Breast epithelium (tissue), 3 donors: ENCODE measurements at regions not wholly inside any gene's neighbourhood (a gene's known extent, or its start where the extent isn't known, plus 50 kb on each side); places are given as distances from the start of the nearest gene placed in this dataset.

Experiments
- POLR2A ChIP-seq: fragments of 450-650 bp; IDR thresholded peaks from one replicate; pipeline ENCODE4 v1.6.1; 2016; ENCODE audit warnings: antibody characterized with exemption, mild to moderate bottlenecking, moderate library complexity
- POLR2AphosphoS5 ChIP-seq, 3 donors: sonication (generic); formaldehyde crosslinking; IDR thresholded peaks; one replicate each; pipeline ENCODE4 v1.6.1; 2017; ENCODE audit warnings: antibody characterized with exemption in 3 of 3

GRCh38 chr2:128613876-128614275 lies 295.2 kb upstream of the HS6ST1 start:
- no peak for TF ChIP-seq POLR2A
- TF ChIP-seq POLR2AphosphoS5 (IDR thresholded peaks at IDR 0.05): no peak
